HepG2 (cell line): ENCODE measurements at regions not wholly inside any gene's neighbourhood (a gene's known extent, or its start where the extent isn't known, plus 50 kb on each side); places are given as distances from the start of the nearest gene placed in this dataset.

Experiments
- MAFF ChIP-seq: IDR thresholded peaks from 2 replicates; pipeline ENCODE4 v1.6.1; 2011; ENCODE audit warnings: low read depth, low read length, improper control_type of control experiment
- SUZ12 ChIP-seq: fragments of 150-350 bp; IDR thresholded peaks from 2 replicates; pipeline ENCODE4 v1.6.1; 2014; ENCODE audit warnings: low read depth, low read length
- ZNF446 ChIP-seq: sonication (generic); formaldehyde crosslinking; IDR thresholded peaks from 2 replicates; pipeline ENCODE4 v1.5.0; 2020; ENCODE audit warnings: mild to moderate bottlenecking, missing genetic modification reagents
- ZNF878 ChIP-seq: sonication (generic); formaldehyde crosslinking; IDR thresholded peaks from 2 replicates; pipeline ENCODE4 v1.8.1; 2023; ENCODE audit warnings: mild to moderate bottlenecking, missing genetic modification reagents, moderate library complexity
- TF ChIP-seq, protein P1 (sequence below): sonication (generic); formaldehyde crosslinking; IDR thresholded peaks from 2 replicates; pipeline ENCODE4 v1.9.0; 2021; ENCODE audit warnings: mild to moderate bottlenecking, missing genetic modification reagents
- TF ChIP-seq, protein P2 (sequence below), 2 experiments: IDR thresholded peaks; 2 replicates each; pipeline ENCODE4 v1.6.1; 2011 to 2012; ENCODE audit warnings: low read length in 2 of 2, borderline replicate concordance in 1 of 2, low read depth in 1 of 2, mild to moderate bottlenecking in 1 of 2, moderate library complexity in 1 of 2

DNA sequence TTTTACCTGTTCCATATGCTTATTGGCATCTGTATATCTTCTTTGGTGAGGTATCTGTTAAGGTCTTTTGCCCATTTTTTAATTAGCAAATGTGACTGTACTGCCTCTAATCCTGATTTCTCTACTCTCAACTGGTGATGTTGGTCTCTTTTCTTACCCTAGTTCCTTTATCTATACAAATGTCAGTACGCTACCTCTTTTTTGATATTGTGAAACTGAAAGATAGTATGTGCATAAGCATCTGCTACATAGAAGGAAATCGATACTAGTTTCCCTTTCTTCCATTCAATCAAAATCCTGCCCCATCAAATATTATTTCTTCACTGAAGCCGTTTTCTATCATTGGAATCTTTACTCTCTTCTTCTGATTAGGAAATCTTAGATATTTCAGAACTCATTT is 194.9 kb upstream of the SPOPL start (continued):
- no peak for TF ChIP-seq MAFF
- TF ChIP-seq, protein P1, sequence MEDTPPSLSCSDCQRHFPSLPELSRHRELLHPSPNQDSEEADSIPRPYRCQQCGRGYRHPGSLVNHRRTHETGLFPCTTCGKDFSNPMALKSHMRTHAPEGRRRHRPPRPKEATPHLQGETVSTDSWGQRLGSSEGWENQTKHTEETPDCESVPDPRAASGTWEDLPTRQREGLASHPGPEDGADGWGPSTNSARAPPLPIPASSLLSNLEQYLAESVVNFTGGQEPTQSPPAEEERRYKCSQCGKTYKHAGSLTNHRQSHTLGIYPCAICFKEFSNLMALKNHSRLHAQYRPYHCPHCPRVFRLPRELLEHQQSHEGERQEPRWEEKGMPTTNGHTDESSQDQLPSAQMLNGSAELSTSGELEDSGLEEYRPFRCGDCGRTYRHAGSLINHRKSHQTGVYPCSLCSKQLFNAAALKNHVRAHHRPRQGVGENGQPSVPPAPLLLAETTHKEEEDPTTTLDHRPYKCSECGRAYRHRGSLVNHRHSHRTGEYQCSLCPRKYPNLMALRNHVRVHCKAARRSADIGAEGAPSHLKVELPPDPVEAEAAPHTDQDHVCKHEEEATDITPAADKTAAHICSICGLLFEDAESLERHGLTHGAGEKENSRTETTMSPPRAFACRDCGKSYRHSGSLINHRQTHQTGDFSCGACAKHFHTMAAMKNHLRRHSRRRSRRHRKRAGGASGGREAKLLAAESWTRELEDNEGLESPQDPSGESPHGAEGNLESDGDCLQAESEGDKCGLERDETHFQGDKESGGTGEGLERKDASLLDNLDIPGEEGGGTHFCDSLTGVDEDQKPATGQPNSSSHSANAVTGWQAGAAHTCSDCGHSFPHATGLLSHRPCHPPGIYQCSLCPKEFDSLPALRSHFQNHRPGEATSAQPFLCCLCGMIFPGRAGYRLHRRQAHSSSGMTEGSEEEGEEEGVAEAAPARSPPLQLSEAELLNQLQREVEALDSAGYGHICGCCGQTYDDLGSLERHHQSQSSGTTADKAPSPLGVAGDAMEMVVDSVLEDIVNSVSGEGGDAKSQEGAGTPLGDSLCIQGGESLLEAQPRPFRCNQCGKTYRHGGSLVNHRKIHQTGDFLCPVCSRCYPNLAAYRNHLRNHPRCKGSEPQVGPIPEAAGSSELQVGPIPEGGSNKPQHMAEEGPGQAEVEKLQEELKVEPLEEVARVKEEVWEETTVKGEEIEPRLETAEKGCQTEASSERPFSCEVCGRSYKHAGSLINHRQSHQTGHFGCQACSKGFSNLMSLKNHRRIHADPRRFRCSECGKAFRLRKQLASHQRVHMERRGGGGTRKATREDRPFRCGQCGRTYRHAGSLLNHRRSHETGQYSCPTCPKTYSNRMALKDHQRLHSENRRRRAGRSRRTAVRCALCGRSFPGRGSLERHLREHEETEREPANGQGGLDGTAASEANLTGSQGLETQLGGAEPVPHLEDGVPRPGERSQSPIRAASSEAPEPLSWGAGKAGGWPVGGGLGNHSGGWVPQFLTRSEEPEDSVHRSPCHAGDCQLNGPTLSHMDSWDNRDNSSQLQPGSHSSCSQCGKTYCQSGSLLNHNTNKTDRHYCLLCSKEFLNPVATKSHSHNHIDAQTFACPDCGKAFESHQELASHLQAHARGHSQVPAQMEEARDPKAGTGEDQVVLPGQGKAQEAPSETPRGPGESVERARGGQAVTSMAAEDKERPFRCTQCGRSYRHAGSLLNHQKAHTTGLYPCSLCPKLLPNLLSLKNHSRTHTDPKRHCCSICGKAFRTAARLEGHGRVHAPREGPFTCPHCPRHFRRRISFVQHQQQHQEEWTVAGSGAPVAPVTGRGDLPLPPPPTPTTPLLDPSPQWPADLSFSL (CRISPR knock-in tag): no peak
- no peak for TF ChIP-seq SUZ12
- no peak for TF ChIP-seq ZNF446 (CRISPR knock-in tag)
- no peak for TF ChIP-seq ZNF878 (CRISPR knock-in tag)
- TF ChIP-seq, protein P2, sequence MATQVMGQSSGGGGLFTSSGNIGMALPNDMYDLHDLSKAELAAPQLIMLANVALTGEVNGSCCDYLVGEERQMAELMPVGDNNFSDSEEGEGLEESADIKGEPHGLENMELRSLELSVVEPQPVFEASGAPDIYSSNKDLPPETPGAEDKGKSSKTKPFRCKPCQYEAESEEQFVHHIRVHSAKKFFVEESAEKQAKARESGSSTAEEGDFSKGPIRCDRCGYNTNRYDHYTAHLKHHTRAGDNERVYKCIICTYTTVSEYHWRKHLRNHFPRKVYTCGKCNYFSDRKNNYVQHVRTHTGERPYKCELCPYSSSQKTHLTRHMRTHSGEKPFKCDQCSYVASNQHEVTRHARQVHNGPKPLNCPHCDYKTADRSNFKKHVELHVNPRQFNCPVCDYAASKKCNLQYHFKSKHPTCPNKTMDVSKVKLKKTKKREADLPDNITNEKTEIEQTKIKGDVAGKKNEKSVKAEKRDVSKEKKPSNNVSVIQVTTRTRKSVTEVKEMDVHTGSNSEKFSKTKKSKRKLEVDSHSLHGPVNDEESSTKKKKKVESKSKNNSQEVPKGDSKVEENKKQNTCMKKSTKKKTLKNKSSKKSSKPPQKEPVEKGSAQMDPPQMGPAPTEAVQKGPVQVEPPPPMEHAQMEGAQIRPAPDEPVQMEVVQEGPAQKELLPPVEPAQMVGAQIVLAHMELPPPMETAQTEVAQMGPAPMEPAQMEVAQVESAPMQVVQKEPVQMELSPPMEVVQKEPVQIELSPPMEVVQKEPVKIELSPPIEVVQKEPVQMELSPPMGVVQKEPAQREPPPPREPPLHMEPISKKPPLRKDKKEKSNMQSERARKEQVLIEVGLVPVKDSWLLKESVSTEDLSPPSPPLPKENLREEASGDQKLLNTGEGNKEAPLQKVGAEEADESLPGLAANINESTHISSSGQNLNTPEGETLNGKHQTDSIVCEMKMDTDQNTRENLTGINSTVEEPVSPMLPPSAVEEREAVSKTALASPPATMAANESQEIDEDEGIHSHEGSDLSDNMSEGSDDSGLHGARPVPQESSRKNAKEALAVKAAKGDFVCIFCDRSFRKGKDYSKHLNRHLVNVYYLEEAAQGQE (IDR thresholded peaks at IDR 0.05; ENCODE audit: borderline replicate concordance in 1 of 2, low read depth in 1 of 2, low read length in 2 of 2): no peak
